Activated CD8-positive, alpha-beta memory T cell treated with anti-CD3 and anti-CD28 coated beads for 36 hours (primary cell): ENCODE measurements at regions not wholly inside any gene's neighbourhood (a gene's known extent, or its start where the extent isn't known, plus 50 kb on each side); places are given as distances from the start of the nearest gene placed in this dataset.

ENCODE experiments used
- CTCF ChIA-PET: fragments of 350-600 bp; sonication (Branson Sonifier 250); formaldehyde crosslinking; loops from one replicate; lab custom pipeline; 2021; ENCODE audit warnings: antibody characterized with exemption; lab: Charles Lee
- POLR2A ChIA-PET: fragments of 350-600 bp; sonication (Branson Sonifier 250); formaldehyde crosslinking; loops from one replicate; lab custom pipeline; 2021; ENCODE audit warnings: antibody characterized with exemption; lab: Charles Lee

- CTCF ChIA-PET: no interaction called here
- POLR2A ChIA-PET: no interaction called here
Observed at GRCh38 chr12:39138268-39138667, 232.9 kb upstream of the CPNE8 start.

GRCh38 chr12:39127401-39127800, 222.0 kb upstream of the CPNE8 start:
- POLR2A ChIA-PET: no interaction called here
- CTCF ChIA-PET: no interaction called here

DNA sequence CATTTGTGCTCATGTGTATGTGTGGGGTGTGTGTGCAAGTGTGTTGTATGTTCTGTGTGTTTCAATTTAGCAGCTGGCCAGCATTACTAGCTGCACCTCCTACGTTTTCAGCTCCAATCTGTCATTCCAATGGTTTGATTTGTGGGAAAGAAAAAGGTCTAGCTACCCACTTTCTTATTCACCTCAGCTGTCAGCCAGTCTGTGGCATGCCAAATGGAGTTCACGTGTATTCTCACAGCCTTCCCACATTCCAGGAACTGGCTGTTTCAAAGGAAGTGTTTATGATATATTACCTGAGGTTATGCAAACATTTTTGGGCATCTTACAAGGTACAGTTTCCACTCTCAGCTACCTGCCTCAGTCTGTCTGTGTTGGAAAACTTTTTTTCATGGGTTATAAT, 220.2 kb upstream of the CPNE8 start:
- POLR2A ChIA-PET: no interaction called here
- CTCF ChIA-PET: no interaction called here

GRCh38 chr12:39124768-39125167, 219.4 kb upstream of the CPNE8 start:
- POLR2A ChIA-PET: no interaction called here

DNA sequence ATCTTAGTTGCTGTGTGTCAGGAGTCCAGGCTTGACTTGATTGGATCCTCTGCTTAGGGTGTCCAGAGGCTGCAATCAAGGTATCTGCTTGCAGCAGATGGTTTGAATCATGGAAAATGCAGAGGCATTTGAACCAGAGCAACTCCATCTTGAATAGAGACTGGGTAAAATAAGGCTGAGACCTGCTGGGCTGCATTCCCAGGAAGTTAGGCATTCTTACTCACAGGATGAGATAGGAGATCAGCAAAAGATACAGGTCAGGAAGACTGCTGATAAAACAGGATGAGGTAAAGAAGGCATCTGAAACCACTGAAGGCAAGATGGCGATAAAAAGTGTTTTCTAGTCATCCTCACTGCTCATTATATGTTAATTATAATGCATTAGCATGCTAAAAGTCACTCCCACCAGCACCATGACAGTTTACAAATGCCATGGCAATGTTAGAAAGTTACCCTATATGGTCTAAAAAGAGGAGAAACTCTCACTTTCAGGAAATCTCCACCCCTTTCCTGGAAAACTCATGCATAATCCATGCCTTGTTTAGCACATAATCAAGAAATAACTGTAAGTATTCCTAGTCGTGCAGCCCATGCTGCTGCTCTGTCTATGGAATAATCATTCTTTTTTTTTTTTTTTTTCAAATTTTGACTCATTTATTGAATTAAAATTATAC, 218.3 kb upstream of the CPNE8 start:
- ChIA-PET POLR2A (no interaction called here), CTCF (no interaction called here)

More at GRCh38 chr12:39124768-39125167, 219.4 kb upstream of the CPNE8 start:
- CTCF ChIA-PET: no interaction called here

GRCh38 chr12:39122562-39123204, 217.3 kb upstream of the CPNE8 start:
- CTCF ChIA-PET: no interaction called here
- POLR2A ChIA-PET: no interaction called here

GRCh38 chr12:39116861-39117260, 211.5 kb upstream of the CPNE8 start:
- ChIA-PET CTCF (no interaction called here), POLR2A (no interaction called here)

DNA sequence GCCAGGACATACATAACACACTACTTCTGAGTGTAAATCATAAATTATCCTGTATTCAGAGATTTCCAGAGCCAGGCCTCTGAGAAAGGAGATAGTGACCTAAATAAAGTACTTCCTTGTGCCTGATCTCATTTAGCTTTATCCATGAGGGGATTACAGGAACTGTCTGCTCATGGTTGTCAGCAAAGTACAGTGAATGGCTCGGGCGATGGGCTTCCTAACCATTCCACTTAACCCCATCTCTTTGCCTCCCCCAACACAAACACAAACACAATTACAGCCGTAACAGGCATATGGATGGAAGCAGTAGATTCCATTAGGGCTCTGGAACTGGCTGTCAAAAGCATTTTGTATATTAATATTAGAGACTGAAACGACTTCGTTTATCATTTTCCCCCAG, 206.7 kb upstream of the CPNE8 start:
- ChIA-PET POLR2A (no interaction called here), CTCF (no interaction called here)

DNA sequence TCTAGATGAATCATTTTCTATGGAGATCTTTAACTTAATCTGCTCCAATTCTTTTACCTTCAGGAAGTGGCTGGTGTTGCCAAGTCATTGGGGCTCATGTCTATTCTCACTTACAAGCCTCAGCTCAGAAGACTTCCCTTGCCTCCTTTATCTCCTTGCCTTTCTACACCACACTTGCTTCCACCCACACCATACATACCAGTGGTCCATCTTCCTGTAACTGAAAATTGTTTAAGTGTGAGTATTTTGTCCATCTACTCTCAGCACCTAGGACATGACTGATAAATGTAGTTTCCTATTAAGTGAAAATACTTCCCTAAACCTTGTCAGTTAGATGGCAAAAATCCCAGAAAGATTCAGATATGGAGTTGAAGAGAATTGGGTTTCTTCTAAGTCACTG, 199.7 kb upstream of the CPNE8 start:
- CTCF ChIA-PET: no interaction called here
- POLR2A ChIA-PET: no interaction called here

GRCh38 chr12:39103552-39104165, 198.3 kb upstream of the CPNE8 start:
- ChIA-PET CTCF (interaction anchor here (1.0 kb wide), 1 partner anchor 182 kb away, joined by 3 read pairs; no protein-coding TSS in a partner anchor), POLR2A (no interaction called here)

DNA sequence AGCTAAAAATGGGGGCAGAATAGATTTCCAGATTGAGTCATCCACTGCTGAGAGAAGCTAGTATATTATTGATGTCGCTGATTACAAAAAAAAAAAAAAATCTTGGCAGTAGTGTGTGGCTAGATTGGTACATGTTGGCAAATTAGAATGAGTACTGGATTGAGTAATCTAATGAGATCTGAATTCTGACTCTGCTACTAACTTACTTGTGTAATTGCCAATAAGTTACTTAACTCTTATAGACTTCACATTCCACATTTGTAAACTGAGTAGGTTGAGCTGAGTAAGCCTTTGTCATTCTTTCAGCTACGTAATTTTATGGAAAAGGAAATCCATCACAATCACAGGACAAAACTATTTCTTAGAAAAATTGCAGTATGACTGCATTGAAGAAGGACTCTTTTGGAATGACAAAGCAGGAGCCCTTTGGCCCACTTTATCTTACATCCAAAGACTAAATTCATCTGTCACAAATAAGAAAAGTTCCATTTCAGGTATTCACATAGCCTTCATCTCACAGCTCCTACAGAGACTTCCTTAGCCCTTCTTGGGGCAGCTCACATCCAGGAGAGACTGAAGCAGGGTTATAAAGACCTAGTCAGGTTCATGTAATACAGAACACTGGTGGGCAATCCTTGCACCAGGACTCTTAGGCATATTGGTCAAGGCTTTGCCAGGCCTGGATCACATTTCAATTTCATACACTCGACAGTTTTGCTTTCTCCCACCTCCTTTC, 197.3 kb upstream of the CPNE8 start:
- ChIA-PET CTCF (no interaction called here), POLR2A (interaction anchor here (0.7 kb wide), 1 partner anchor 123 kb away, joined by 3 read pairs; no protein-coding TSS in a partner anchor)

DNA sequence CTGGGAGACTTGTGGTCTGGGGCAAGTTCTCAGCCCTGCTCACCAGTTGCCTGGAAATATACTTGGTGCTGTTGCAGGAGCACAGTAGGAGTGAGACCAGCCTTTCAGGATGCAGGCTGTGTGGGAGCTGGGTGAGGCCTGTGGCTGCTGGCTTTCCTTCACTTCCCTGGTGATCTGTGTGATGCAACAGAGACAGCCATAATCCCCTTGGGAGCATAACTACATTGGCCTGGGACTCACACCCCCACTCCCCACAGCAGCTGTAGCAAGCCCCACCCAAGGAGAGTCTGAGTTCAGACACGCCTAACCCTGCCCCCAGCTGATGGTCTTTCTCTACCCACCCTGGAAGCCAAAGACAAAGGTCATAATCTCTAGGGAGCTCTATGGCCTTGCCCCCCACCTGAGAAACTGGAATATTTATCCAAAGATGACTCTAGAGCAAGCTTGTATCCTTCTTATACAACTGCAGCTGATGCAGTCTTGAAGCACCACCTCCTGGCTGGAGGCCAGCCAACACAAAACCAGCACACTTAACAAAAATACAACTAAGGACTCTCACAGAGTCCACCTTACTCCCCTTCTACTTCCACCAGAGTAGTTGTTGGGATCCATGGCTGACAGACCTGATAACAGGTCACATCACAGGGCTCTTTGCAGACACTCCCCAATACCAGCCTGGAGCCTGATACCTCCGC, 190.4 kb upstream of the CPNE8 start:
- ChIA-PET POLR2A (no interaction called here), CTCF (no interaction called here)

DNA sequence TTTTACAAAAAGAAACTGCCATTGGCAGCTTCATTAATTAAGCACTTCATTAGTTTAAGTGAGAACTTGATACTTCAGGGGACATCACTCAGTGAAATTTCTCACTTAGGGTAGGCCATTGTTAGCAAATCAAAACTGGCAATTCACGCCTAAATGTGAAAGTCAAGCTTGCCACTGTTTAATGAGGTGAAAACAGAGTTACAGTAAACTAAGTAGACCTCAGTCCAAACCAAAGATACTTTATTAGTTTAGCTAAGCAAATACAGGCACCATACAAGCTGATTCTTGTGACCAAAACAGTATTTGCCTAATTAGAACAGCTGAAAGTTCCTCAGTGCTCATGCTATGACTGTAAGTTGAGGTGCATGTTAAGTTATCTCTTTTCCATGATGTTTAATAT, 176.5 kb upstream of the CPNE8 start:
- POLR2A ChIA-PET: no interaction called here
- CTCF ChIA-PET: no interaction called here

DNA sequence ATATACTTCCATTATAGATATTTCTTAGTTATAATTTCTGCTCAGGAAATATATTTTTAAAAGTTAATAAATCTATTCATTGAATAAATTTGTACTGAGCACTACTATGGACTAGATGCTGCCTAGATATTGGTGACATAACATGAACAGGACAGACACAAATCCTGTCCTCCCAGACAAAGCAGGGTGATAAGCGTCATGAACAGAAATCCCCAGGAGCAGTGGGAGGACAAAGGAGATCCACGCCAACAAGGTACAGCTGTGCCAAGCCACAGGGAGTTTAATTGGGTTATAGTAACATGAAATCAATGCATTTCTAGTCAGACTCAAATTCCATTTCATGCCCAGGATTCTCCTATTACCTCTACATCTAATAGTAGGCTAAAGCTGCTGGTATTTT, 171.8 kb upstream of the CPNE8 start:
- ChIA-PET POLR2A (no interaction called here), CTCF (no interaction called here)

DNA sequence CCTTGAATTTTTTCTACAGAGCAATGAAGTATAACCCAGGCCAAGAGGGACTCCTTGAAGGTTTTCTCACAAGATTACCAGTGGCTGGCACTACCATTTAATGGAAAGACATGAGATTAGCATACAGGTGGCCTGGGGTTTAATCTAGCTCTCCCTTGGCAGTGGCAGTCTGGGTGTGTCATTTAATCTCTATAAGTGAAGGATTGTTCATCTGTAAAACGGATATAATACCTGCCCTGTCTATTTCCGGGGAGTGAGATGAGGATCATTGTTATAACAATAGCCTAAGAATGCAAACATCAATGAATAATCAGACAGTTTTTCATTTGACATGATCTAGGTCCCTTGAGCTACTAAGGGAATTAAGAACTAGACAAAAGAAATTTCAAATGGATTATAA, 168.7 kb upstream of the CPNE8 start:
- ChIA-PET CTCF (no interaction called here), POLR2A (no interaction called here)

DNA sequence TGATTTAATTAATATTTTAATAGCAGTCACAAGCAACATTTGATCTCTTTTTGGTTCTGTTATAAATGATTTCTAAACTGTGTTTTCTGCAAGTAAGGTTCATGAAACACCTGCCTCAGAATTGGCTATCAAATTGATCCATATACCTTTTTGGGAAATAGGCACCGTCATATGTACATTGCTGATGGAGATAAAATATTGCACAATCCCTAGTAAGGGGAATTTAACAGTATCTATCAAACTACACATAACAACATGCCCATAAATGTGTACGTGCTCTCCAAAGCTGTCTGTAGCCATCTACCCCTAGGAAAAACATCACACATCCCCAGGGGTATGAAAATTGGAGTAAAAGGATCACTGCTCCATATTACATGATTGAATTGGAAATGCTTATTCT, 167.3 kb upstream of the CPNE8 start:
- CTCF ChIA-PET: no interaction called here
- POLR2A ChIA-PET: no interaction called here

GRCh38 chr12:39071611-39072010, 166.2 kb upstream of the CPNE8 start:
- CTCF ChIA-PET: no interaction called here
- POLR2A ChIA-PET: no interaction called here

DNA sequence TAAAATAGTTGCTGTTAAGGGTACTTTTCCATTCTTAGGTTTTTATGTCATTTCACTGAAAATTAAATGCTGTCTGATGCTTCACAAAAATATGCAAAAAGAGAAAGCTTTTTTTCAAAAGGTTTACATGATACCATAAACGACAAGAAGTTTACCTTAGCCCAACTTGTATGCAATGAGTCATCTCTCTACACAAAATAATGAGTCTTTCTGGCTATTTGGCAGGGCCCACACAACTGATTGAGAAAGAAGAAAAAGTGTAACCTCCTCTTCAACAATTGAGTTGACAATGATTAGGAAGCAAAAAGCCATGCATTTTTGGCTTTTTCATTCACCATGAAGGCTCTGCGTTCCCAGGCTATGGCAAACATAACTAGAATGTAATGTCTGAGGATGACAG, 165.4 kb upstream of the CPNE8 start:
- ChIA-PET POLR2A (no interaction called here), CTCF (no interaction called here)

DNA sequence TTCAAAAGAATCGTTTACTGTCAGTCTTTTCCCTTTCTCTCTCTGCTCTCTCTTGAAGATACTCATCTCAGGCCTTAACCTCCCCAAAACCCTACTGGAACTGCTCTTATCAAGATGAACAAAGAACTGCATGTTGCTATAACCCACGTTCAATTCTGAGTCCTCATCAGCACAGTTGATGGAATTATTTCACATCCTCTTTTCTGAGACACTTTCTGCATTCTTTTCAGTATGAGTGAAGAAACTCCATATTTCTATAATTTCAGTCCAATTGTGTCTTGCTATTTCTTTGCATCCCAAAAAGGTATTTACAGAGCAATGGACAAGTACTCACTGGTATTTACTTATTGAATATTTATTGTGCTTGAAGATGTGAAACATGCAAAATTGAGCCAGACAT, 160.1 kb upstream of the CPNE8 start:
- POLR2A ChIA-PET: no interaction called here

GRCh38 chr12:39064708-39065107, 159.3 kb upstream of the CPNE8 start:
- POLR2A ChIA-PET: no interaction called here
- CTCF ChIA-PET: no interaction called here

More for the DNA sequence above, 160.1 kb upstream of the CPNE8 start:
- CTCF ChIA-PET: no interaction called here
